GM12872 (cell line): ENCODE measurements at regions not wholly inside any gene's neighbourhood (a gene's known extent, or its start where the extent isn't known, plus 50 kb on each side); places are given as distances from the start of the nearest gene placed in this dataset.

Experiments used
- TF ChIP-seq, protein P1 (sequence below): IDR thresholded peaks from 3 replicates; pipeline ENCODE4 v1.5.1; 2011; ENCODE audit warnings: low read depth, mild to moderate bottlenecking, low read length, moderate library complexity; ENCODE audit not compliant: insufficient read depth

DNA sequence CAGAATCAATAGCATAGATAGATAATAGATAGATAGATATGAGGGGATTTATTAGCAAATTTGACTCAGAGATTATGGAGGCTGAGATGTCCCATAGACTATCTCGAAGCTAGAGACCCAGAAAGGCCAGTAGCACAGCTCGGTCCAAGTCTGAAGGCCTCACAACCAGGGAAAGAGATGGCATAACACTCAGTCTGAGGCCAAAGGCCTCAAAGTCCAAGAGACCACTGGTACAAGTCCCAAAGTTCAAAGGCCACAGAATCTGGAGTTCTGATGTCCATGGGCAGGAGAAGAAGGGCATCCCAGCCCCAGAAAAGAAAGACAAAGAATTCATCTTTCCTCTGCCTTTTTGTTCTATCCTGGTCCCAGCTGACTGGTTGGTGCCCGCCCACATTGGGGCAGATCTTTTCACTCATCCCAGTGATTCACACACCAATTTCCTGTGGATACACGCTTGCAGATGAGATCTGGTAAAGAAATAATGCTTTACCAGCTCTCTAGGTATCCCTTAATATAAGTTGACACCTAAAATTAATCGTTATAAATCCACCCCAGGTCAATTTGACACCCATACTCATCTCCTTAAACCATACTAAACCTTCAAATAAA, 127.8 kb upstream of the FBN2 start:
- TF ChIP-seq, protein P1, sequence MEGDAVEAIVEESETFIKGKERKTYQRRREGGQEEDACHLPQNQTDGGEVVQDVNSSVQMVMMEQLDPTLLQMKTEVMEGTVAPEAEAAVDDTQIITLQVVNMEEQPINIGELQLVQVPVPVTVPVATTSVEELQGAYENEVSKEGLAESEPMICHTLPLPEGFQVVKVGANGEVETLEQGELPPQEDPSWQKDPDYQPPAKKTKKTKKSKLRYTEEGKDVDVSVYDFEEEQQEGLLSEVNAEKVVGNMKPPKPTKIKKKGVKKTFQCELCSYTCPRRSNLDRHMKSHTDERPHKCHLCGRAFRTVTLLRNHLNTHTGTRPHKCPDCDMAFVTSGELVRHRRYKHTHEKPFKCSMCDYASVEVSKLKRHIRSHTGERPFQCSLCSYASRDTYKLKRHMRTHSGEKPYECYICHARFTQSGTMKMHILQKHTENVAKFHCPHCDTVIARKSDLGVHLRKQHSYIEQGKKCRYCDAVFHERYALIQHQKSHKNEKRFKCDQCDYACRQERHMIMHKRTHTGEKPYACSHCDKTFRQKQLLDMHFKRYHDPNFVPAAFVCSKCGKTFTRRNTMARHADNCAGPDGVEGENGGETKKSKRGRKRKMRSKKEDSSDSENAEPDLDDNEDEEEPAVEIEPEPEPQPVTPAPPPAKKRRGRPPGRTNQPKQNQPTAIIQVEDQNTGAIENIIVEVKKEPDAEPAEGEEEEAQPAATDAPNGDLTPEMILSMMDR, result no peak

DNA sequence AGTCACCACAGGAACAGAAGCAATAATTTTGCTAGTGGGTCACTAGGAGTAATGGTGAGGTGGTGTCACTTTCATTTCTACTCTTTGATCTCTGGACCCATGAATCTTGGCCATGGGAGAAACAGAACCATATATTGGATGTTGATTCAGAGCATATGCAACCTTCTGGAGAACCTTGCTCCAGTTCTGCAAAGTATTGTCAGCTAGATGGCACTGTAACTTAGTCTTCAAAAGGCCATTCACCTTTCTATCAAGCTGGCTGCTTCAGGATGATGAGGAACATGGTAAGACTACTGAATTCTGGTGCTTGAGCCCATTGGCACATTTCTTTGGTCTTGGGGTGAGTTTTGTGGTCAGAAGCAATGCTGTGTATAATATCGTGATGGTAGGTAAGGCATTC, 129.1 kb upstream of the FBN2 start:
- TF ChIP-seq, protein P1, result no peak

DNA sequence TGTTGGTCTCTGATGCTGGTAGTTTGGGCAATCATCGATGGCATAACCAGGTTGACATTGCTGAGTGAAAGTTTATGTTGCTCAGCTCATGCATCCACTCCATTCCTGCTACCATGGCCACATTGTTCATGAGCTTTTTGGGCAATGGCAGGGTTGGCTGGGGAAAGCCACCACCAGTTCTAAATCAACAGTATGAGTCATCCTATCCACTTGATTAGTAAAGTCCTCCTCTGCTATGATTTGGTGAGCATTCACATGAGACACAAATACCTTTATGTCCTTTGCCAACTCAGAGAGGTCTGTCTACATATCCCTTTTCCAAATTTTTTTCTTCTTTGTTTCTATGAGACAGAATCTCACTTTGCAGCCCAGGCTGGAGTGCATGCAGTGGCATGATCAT, 129.7 kb upstream of the FBN2 start:
- TF ChIP-seq, protein P1, result no peak

DNA sequence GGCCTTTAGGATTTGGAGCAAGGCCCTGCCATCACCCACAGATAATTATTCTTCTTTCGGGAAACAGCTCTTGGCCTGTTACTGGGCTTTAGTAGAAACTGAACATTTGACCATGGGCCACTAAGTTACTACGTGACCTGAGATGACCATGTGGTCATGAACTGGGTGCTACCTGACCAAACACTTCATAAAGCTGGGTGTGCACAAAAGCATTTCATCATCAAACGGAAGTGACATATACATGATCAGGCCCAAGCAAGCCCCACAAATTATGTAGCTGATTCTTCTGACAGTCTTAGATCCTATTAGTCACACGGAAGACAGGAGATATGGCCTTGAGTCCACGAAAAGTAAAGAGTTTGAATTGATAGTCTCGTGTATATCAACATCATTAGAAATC, 130.9 kb upstream of the FBN2 start:
- TF ChIP-seq, protein P1, result no peak

DNA sequence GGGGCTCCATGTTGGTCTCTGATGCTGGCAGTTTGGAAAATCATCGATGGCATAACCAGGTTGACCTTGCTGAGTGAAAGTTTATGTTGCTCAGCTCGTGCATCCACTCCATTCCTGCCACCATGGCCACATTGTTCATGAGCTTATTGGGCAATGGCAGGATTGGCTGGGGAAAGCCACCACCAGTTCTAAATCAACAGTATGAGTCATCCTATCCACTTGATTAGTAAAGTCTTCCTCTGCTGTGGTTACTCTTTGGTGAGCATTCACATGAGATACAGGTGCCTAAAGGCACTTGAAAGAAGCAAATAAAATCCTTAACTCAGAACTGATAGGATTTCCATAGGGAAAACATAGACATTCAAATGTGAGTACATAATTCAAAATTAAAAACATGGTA, 131.8 kb upstream of the FBN2 start:
- TF ChIP-seq, protein P1, result no peak

DNA sequence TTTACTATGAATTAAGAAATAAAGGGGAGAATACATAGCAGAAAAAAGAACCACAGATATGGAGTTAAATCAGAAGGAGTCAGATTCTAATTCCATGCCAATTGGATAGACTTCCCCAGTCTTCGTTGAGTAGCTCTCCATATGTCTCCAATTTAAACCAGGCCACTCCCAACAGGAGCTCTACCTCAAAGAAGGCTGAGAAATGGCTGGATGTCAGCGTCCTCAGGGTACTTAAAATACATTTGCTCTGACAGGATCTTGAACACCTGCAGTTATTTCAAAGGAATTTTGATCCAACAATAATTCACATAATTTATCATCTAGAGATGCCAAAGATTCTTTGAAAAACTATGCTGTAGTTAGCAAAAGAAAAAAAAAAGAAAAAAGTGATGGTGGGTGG, 133.9 kb upstream of the FBN2 start:
- TF ChIP-seq, protein P1, result no peak

DNA sequence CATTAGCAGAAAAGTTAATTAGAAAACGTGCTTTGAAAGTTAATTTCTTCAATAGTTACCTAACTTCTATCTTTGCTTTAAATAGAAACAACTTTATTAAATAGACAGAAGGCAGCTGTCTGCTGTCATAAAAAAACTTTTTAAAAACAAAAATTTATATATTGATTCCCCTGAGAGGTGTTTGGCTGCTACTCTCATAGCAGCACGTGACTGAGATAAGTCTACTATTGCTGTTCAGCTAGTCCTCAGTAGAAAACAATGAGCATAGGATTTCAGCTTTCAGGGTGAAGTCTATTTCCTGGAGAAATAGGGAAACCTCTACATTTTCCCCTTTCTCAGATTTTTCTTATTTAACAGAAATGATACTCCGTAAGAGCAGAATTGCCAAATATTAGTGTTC, 135.0 kb upstream of the FBN2 start:
- TF ChIP-seq, protein P1, result no peak
